Ovary (tissue), 7 donors: ENCODE measurements at regions not wholly inside any gene's neighbourhood (a gene's known extent, or its start where the extent isn't known, plus 50 kb on each side); places are given as distances from the start of the nearest gene placed in this dataset.

Source experiments
- DNase-seq, 5 donors: peaks; one replicate each; pipeline ENCODE4 v3.0.0-alpha.2; 2019 to 2020
- H3K27ac ChIP-seq, 2 donors: fragments of 200-600 bp; one replicate each; pipeline versions ENCODE4 v1.5.1 to v1.8.0; 2019 to 2022
- H3K27me3 ChIP-seq: fragments of 200-600 bp; one replicate; pipeline ENCODE4 v1.8.0; 2022
- H3K36me3 ChIP-seq: fragments of 200-600 bp; sonication (generic); one replicate; pipeline ENCODE4 v1.5.1; 2019
- H3K4me1 ChIP-seq: one replicate; pipeline ENCODE4 v1.8.1; 2013; ENCODE audit warnings: mild to moderate bottlenecking, moderate library complexity; ENCODE audit not compliant: insufficient read depth
- H3K4me3 ChIP-seq: fragments of 200-600 bp; sonication (generic); one replicate; pipeline ENCODE4 v1.5.1; 2017
- H3K9me3 ChIP-seq, 2 donors: fragments of 200-600 bp in 1 of 2; sonication (generic) in 1 of 2; one replicate each; pipeline versions ENCODE4 v1.5.1 to v1.8.1; 2013 to 2019; ENCODE audit warnings: mild to moderate bottlenecking in 1 of 2, moderate library complexity in 1 of 2
- CTCF ChIP-seq, 3 donors: fragments of 450-650 bp in 2 of 3; fragments of 200-600 bp in 1 of 3; IDR thresholded peaks; one replicate each; pipeline versions ENCODE4 v1.5.1 to v1.8.0; 2016 to 2022; ENCODE audit warnings: antibody characterized with exemption in 3 of 3, mild to moderate bottlenecking in 1 of 3
- EP300 ChIP-seq: sonication (generic); formaldehyde crosslinking; IDR thresholded peaks from one replicate; pipeline ENCODE4 v1.6.1; 2017; ENCODE audit warnings: antibody characterized with exemption
- POLR2A ChIP-seq: fragments of 450-650 bp; IDR thresholded peaks from one replicate; pipeline ENCODE4 v1.6.1; 2017; ENCODE audit warnings: antibody characterized with exemption, mild to moderate bottlenecking, moderate library complexity
- WGBS, 3 donors: extraction: QIAGEN DNeasy Blood & Tissue Kit in 1 of 3; methylation state at CpG; one replicate each; pipeline versions ENCODE4 v1.1.5 to v1.1.7; 2013 to 2017; 5-methylcytosine and 5-hydroxymethylcytosine counted together
- intact Hi-C, 4 donors: fragments of 100-400 bp; cut with DNase I; formaldehyde crosslinking; loops; one replicate each; pipeline versions ENCODE4 v1.11.0 to v1.15.1; 2022 to 2023
- donor health status: DM: no; HTN: no; CAD: no; lungs with moderate emphysema.
- donor health status: DM: no; HTN: no; CAD: no.
- donor health status: Bipolar disorder and iron deficiency.
- donor health status: DM: no; HTN: no; CAD: no.
- donor health status: DM: yes; HTN: yes; CAD: no.

GRCh38 chr3:187618722-187619121 is 51.5 kb downstream of the SST start:
- Histone ChIP-seq H3K4me1 (no peaks in the 10 kb centered on the region), H3K4me3 (no peak overlapping the region), H3K27me3 (no peaks in the 10 kb centered on the region), H3K36me3 (no peaks in the 10 kb centered on the region), H3K27ac (no peak overlapping the region), H3K9me3 (no peaks in the 10 kb centered on the region)
- intact Hi-C loops: loop anchor here in 1 of 4 donors (10.0 kb wide), 1 partner anchor 56 kb away; the partner anchor contains the start of gene SST
- TF ChIP-seq CTCF (IDR thresholded peaks at IDR 0.05) (no peak), EP300 (no peak), POLR2A (no peak)
- DNase-seq: no peak
- 58 to 72% (median 61%) methylated on average over 3 of the region's 3 CpGs for WGBS, 3 donors

- TF ChIP-seq EP300 (no peak), CTCF (IDR thresholded peaks at IDR 0.05) (no peak), POLR2A (no peak)
- H3K9me3 ChIP-seq: no peaks in the 10 kb centered on the region
- H3K27ac ChIP-seq: no peak overlapping the region
- H3K27me3 ChIP-seq: no peaks in the 10 kb centered on the region
- WGBS, 3 donors: 85 to 94% (median 92%) methylated on average over 8 of the region's 8 CpGs
- H3K4me1 ChIP-seq: no peaks in the 10 kb centered on the region
- H3K36me3 ChIP-seq: no peaks in the 10 kb centered on the region
- H3K4me3 ChIP-seq: no peak overlapping the region
- no peak for DNase-seq
- intact Hi-C loops: loop anchor here in 1 of 4 donors (10.0 kb wide), 1 partner anchor 58 kb away; the partner anchor contains the start of gene SST
Observed at GRCh38 chr3:187617213-187617612, 53.0 kb downstream of the SST start.

GRCh38 chr3:187616307-187616972 is 53.8 kb downstream of the SST start:
- no peaks in the 10 kb centered on the region for H3K27me3 ChIP-seq
- no peak overlapping the region for H3K4me3 ChIP-seq
- H3K9me3 ChIP-seq: no peaks in the 10 kb centered on the region
- peak in 2 of 5 donors; percentile 29 to 57 for DNase-seq
- no peaks in the 10 kb centered on the region for H3K36me3 ChIP-seq
- TF ChIP-seq EP300: no peak
- no peak for TF ChIP-seq POLR2A
- no peak for TF ChIP-seq CTCF (IDR thresholded peaks at IDR 0.05)
- intact Hi-C loops: loop anchor here in 1 of 4 donors (10.0 kb wide), 1 partner anchor 58 kb away; the partner anchor contains the start of gene SST
- WGBS, 3 donors: 65 to 70% (median 66%) methylated on average over 4 of the region's 4 CpGs
- peaks cover 5% of the 10 kb centered on the region for H3K4me1 ChIP-seq
- H3K27ac ChIP-seq: no peak overlapping the region

GRCh38 chr3:187615630-187616029 is 54.6 kb downstream of the SST start:
- peaks cover 6% of the 10 kb centered on the region for H3K4me1 ChIP-seq
- whole genome bisulfite sequencing, 3 donors: 84 to 91% (median 86%) methylated on average over 3 of the region's 3 CpGs
- no peak overlapping the region for H3K4me3 ChIP-seq
- no peaks in the 10 kb centered on the region for H3K9me3 ChIP-seq
- no peaks in the 10 kb centered on the region for H3K27me3 ChIP-seq
- no peak for DNase-seq
- intact Hi-C loops: loop anchor here in 1 of 4 donors (10.0 kb wide), 1 partner anchor 59 kb away; the partner anchor contains the start of gene SST
- H3K36me3 ChIP-seq: no peaks in the 10 kb centered on the region
- no peak overlapping the region for H3K27ac ChIP-seq
- no peak for TF ChIP-seq EP300
- TF ChIP-seq POLR2A: no peak
- TF ChIP-seq CTCF (IDR thresholded peaks at IDR 0.05): no peak
